H1 (cell line): ENCODE measurements at regions not wholly inside any gene's neighbourhood (a gene's known extent, or its start where the extent isn't known, plus 50 kb on each side); places are given as distances from the start of the nearest gene placed in this dataset.

Experiments used
- SIRT6 ChIP-seq: IDR thresholded peaks from one replicate; pipeline ENCODE4 v1.7.1; 2012; ENCODE audit warnings: low read length, inconsistent platforms

- no peak for TF ChIP-seq SIRT6
Measured at GRCh38 chr11:121367844-121368225, 75.3 kb downstream of the SC5D start (continued).
